ENCODE measurements at regions not wholly inside any gene's neighbourhood (a gene's known extent, or its start where the extent isn't known, plus 50 kb on each side); places are given as distances from the start of the nearest gene placed in this dataset.
A peak's percentile ranks its signal among the peaks of the same experiment; 100 is the strongest.

DNA sequence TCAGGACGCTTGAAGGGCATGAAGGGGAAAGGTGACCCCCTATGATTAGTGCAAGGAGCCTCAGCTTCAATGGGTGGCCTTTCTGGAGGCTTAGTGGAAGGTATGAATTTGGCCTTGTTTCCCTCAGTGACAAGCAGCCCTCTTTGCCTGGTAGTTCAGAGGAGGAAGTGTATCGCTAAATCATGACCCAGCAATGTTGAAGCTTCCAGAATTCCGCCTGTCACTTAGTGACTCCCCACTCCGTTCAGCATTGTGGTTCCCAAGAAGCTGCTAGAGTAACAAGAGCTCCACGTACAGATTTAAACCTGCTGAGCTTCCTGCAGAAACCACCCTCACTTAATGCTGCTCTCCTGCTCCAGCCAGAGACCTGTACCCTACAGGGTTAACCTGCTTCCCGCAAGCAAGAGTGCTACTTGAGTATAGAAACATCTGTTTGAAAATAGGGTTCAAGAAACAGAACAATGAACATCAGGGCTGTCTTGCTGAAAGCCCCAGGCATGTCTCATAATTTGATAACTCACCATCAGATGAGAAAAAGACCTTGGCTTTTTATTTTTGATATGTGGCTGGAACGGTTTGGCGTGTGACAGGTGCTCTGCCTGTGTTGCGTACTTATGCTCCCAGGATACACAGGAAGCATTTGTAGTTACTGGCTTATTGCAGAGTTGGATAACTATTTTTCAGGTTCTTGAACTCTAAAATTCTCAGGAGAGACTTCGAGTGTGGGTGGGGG is 105.2 kb downstream of the UCHL1 start:
- Histone ChIP-seq H3K4me2 (replicated peaks; ENCODE audit: extremely low read depth, low read length, poor library complexity, severe bottlenecking) (peak overlapping the region; percentile 96), H3K9ac (ENCODE audit: insufficient read depth, low read length, poor library complexity, severe bottlenecking) (peak overlapping the region; percentile 46), H3K36me3 (replicated peaks in 1 of 2; ENCODE audit: control insufficient read depth in 1 of 2, insufficient read depth in 2 of 2, low read length in 2 of 2) (no peaks in the 10 kb centered on the region), H3K79me2 (ENCODE audit: insufficient read depth, low read length) (no peaks in the 10 kb centered on the region), H3K27me3 (ENCODE audit: control insufficient read depth in 2 of 2, insufficient read depth in 2 of 2, low read length in 2 of 2) (peaks cover 54 to 61% of the 10 kb centered on the region in 2 donors), H4K20me1 (ENCODE audit: insufficient read depth, low read length) (no peaks in the 10 kb centered on the region), H2AFZ (ENCODE audit: insufficient read depth, low read depth, low read length, poor library complexity, severe bottlenecking) (peak overlapping the region; percentile 88), H3K4me1 (ENCODE audit: control insufficient read depth in 1 of 2, insufficient read depth in 2 of 2, low read length in 2 of 2) (peaks cover 15 to 20% of the 10 kb centered on the region in 2 donors), H3K27ac (ENCODE audit: low read depth in 1 of 2, low read length in 2 of 2) (no peak overlapping the region), H3K4me3 (replicated peaks in 1 of 3; ENCODE audit: low read depth in 2 of 3, low read length in 3 of 3) (peak overlapping the region; percentile 37 to 81 (median 56)), H3K9me3 (replicated peaks in 1 of 2; ENCODE audit: control insufficient read depth in 1 of 2, insufficient read depth in 1 of 2, low read length in 2 of 2) (peaks cover 0 to 12% of the 10 kb centered on the region in 2 donors)
- TF ChIP-seq, protein P1, sequence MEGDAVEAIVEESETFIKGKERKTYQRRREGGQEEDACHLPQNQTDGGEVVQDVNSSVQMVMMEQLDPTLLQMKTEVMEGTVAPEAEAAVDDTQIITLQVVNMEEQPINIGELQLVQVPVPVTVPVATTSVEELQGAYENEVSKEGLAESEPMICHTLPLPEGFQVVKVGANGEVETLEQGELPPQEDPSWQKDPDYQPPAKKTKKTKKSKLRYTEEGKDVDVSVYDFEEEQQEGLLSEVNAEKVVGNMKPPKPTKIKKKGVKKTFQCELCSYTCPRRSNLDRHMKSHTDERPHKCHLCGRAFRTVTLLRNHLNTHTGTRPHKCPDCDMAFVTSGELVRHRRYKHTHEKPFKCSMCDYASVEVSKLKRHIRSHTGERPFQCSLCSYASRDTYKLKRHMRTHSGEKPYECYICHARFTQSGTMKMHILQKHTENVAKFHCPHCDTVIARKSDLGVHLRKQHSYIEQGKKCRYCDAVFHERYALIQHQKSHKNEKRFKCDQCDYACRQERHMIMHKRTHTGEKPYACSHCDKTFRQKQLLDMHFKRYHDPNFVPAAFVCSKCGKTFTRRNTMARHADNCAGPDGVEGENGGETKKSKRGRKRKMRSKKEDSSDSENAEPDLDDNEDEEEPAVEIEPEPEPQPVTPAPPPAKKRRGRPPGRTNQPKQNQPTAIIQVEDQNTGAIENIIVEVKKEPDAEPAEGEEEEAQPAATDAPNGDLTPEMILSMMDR (IDR thresholded peaks at IDR 0.05): no peak
- DNase-seq: peak; percentile 6 to 21 (median 16)
- intact Hi-C loops (cut with micrococcal nuclease): no loop called here
- Mint-ChIP-seq H3K9me3 (peaks cover 0 to 14% (median 3%) of the 10 kb centered on the region in 7 donors), H3K4me1 (peaks cover 17% of the 10 kb centered on the region), H3K27me3 (ENCODE audit: low read depth in 3 of 3) (peaks cover 44 to 70% (median 65%) of the 10 kb centered on the region in 3 donors), H3K4me3 (peak overlapping the region; percentile 87 to 99), H3K27ac (peak overlapping the region in 2 of 7 donors; percentile 32 to 71), H3K36me3 (peaks cover 0 to 3% of the 10 kb centered on the region in 2 donors)
- WGBS (ENCODE audit: insufficient coverage): 23% methylated on average over 7 of the region's 10 CpGs

DNA sequence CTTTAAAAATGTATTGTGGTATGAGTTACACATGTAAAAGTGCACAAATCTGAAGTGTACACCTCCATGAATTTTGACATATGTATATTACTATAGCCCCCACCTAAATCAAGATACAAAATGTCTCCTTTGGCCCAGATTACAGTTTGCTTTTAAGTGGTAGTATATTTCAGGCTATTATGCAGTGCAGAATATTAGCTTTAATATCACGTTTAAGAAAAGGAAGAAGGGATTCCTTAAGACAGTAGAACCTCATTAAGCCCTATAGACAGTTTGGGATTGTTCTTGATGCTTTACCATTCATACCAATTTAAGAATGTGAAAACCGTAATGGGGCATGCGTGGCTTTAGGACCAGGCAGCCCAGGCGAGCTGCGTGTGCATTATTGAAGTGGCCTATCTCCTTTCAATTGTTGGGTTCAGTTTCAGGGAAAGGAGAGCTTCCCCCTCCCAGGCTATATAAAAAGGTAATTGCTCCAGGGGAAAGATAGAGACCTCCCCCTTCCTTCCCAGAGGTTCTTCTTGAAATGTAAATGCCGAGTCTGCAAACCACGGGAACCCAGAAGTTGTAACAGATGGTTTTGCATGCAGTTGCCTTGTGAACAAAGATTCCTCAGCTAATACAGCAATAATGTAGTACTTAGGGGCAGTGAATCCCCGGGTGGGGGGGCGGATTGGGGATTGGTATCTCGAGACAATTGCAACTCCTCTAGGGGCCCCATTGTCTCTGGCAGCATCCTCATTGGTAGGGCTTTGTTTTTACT is 106.1 kb downstream of the UCHL1 start:
- Histone ChIP-seq H3K4me2 (replicated peaks; ENCODE audit: extremely low read depth, low read length, poor library complexity, severe bottlenecking) (no peak overlapping the region), H3K9me3 (replicated peaks in 1 of 2; ENCODE audit: control insufficient read depth in 1 of 2, insufficient read depth in 1 of 2, low read length in 2 of 2) (peaks cover 0 to 12% of the 10 kb centered on the region in 2 donors), H4K20me1 (ENCODE audit: insufficient read depth, low read length) (no peaks in the 10 kb centered on the region), H3K27ac (ENCODE audit: low read depth in 1 of 2, low read length in 2 of 2) (no peak overlapping the region), H2AFZ (ENCODE audit: insufficient read depth, low read depth, low read length, poor library complexity, severe bottlenecking) (no peak overlapping the region), H3K27me3 (ENCODE audit: control insufficient read depth in 2 of 2, insufficient read depth in 2 of 2, low read length in 2 of 2) (peaks cover 54 to 61% of the 10 kb centered on the region in 2 donors), H3K9ac (ENCODE audit: insufficient read depth, low read length, poor library complexity, severe bottlenecking) (no peak overlapping the region), H3K4me1 (ENCODE audit: control insufficient read depth in 1 of 2, insufficient read depth in 2 of 2, low read length in 2 of 2) (peaks cover 15 to 20% of the 10 kb centered on the region in 2 donors), H3K4me3 (replicated peaks in 1 of 3; ENCODE audit: low read depth in 2 of 3, low read length in 3 of 3) (no peak overlapping the region), H3K79me2 (ENCODE audit: insufficient read depth, low read length) (no peaks in the 10 kb centered on the region), H3K36me3 (replicated peaks in 1 of 2; ENCODE audit: control insufficient read depth in 1 of 2, insufficient read depth in 2 of 2, low read length in 2 of 2) (no peaks in the 10 kb centered on the region)
- peaks cover 17% of the 10 kb centered on the region for H3K4me1 Mint-ChIP-seq
- no peak for DNase-seq
- TF ChIP-seq, protein P1 (IDR thresholded peaks at IDR 0.05): no peak
- H3K4me3 Mint-ChIP-seq: peak overlapping the region in 1 of 2 donors; percentile 99
- 8% methylated on average over 2 of the region's 10 CpGs for WGBS (ENCODE audit: insufficient coverage)
- no peak overlapping the region for H3K27ac Mint-ChIP-seq
- H3K27me3 Mint-ChIP-seq (ENCODE audit: low read depth in 3 of 3): peaks cover 44 to 69% (median 67%) of the 10 kb centered on the region in 3 donors
- H3K9me3 Mint-ChIP-seq: peaks cover 0 to 14% (median 3%) of the 10 kb centered on the region in 7 donors
- intact Hi-C loops (cut with micrococcal nuclease): no loop called here
- peaks cover 0 to 3% of the 10 kb centered on the region in 2 donors for H3K36me3 Mint-ChIP-seq
